Neural progenitor cell (in vitro differentiated cells): ENCODE measurements at regions not wholly inside any gene's neighbourhood (a gene's known extent, or its start where the extent isn't known, plus 50 kb on each side); places are given as distances from the start of the nearest gene placed in this dataset.

Source experiments
- DNase-seq: peaks from one replicate; pipeline ENCODE4 v3.0.0-alpha.2; 2016; ENCODE audit warnings: low spot score
- H2AFZ ChIP-seq: fragments of 200-600 bp; sonication (generic); replicated peaks from 2 replicates; pipeline ENCODE4 v1.6.1; 2016; ENCODE audit warnings: antibody characterized with exemption
- H3F3A ChIP-seq: fragments of 200-600 bp; sonication (generic); 2 replicates; pipeline ENCODE4 v1.6.1; 2016; ENCODE audit warnings: antibody characterized with exemption, low read depth
- H3K27ac ChIP-seq: fragments of 200-600 bp; sonication (generic); 2 replicates; pipeline ENCODE4 v1.5.1; 2016; ENCODE audit warnings: mild to moderate bottlenecking
- H3K27me3 ChIP-seq: fragments of 200-600 bp; sonication (generic); 2 replicates; pipeline ENCODE4 v1.6.1; 2016; ENCODE audit warnings: mild to moderate bottlenecking, moderate library complexity
- H3K36me3 ChIP-seq: fragments of 200-600 bp; sonication (generic); 2 replicates; pipeline ENCODE4 v1.5.1; 2016
- H3K4me1 ChIP-seq: fragments of 200-600 bp; sonication (generic); 2 replicates; pipeline ENCODE4 v1.6.1; 2016; ENCODE audit warnings: mixed run types
- H3K4me2 ChIP-seq: fragments of 200-600 bp; sonication (generic); 2 replicates; pipeline ENCODE4 v1.6.1; 2016
- H3K4me3 ChIP-seq: fragments of 200-600 bp; sonication (generic); 2 replicates; pipeline ENCODE4 v1.5.1; 2016
- H3K79me2 ChIP-seq: fragments of 200-600 bp; sonication (generic); 2 replicates; pipeline ENCODE4 v1.6.1; 2016; ENCODE audit warnings: low read depth
- H3K9ac ChIP-seq: fragments of 200-600 bp; sonication (generic); 2 replicates; pipeline ENCODE4 v1.6.1; 2016
- H3K9me3 ChIP-seq: fragments of 200-600 bp; sonication (generic); 2 replicates; pipeline ENCODE4 v1.5.1; 2016; ENCODE audit warnings: low read depth
- H4K20me1 ChIP-seq: fragments of 200-600 bp; sonication (generic); 2 replicates; pipeline ENCODE4 v1.6.1; 2016; ENCODE audit warnings: low read depth
- H3K27ac Mint-ChIP-seq: 3 replicates; pipeline ENCODE4 v1.8.0; 2021; ENCODE audit warnings: mixed read lengths
- H3K27me3 Mint-ChIP-seq: 2 replicates; pipeline ENCODE4 v1.8.0; 2022; ENCODE audit warnings: low read depth, mild to moderate bottlenecking, inconsistent platforms, moderate library complexity, mixed read lengths; ENCODE audit not compliant: insufficient read depth
- H3K36me3 Mint-ChIP-seq: 3 replicates; pipeline ENCODE4 v1.8.0; 2021; ENCODE audit warnings: mixed read lengths
- H3K4me1 Mint-ChIP-seq: 3 replicates; pipeline ENCODE4 v1.8.0; 2021; ENCODE audit warnings: mixed read lengths
- H3K4me3 Mint-ChIP-seq: 3 replicates; pipeline ENCODE4 v1.8.0; 2021; ENCODE audit warnings: mild to moderate bottlenecking, moderate library complexity, mixed read lengths
- H3K9me3 Mint-ChIP-seq: 3 replicates; pipeline ENCODE4 v1.8.0; 2020; ENCODE audit warnings: mixed read lengths
- CTCF ChIP-seq: fragments of 200-600 bp; sonication (generic); IDR thresholded peaks from 2 replicates; pipeline ENCODE4 v1.5.1; 2017; ENCODE audit warnings: antibody characterized with exemption, mild to moderate bottlenecking
- EZH2 ChIP-seq: fragments of 200-600 bp; sonication (generic); IDR thresholded peaks from 2 replicates; pipeline ENCODE4 v1.6.1; 2017; ENCODE audit warnings: antibody characterized with exemption, mild to moderate bottlenecking, moderate library complexity
- EZH2phosphoT487 ChIP-seq: fragments of 200-600 bp; sonication (generic); IDR thresholded peaks from 2 replicates; pipeline ENCODE4 v1.6.1; 2017; ENCODE audit warnings: antibody characterized with exemption

- no peaks in the 10 kb centered on the region for H3K4me1 Mint-ChIP-seq
- H3K27me3 Mint-ChIP-seq, result peaks cover 2% of the 10 kb centered on the region
- no peaks in the 10 kb centered on the region for H3K9me3 Mint-ChIP-seq
- H3K4me3 Mint-ChIP-seq, result no peak overlapping the region
- H3K27ac ChIP-seq, result no peak overlapping the region
- H3K4me3 ChIP-seq, result no peak overlapping the region
- TF ChIP-seq CTCF (no peak), EZH2phosphoT487 (no peak)
- no peak overlapping the region for H3K9ac ChIP-seq
- no peaks in the 10 kb centered on the region for H4K20me1 ChIP-seq
- H3K36me3 Mint-ChIP-seq, result no peaks in the 10 kb centered on the region
- no peaks in the 10 kb centered on the region for H3K9me3 ChIP-seq
- no peak overlapping the region for H3K27ac Mint-ChIP-seq
- no peaks in the 10 kb centered on the region for H3K4me1 ChIP-seq
- no peak for DNase-seq
- H3K27me3 ChIP-seq, result no peaks in the 10 kb centered on the region
- H2AFZ ChIP-seq, result no peak overlapping the region
- no peaks in the 10 kb centered on the region for H3F3A ChIP-seq
- no peak overlapping the region for H3K4me2 ChIP-seq
- H3K79me2 ChIP-seq, result no peaks in the 10 kb centered on the region
- H3K36me3 ChIP-seq, result no peaks in the 10 kb centered on the region
Observed at GRCh38 chrX:96410927-96411326, 273.7 kb upstream of the DIAPH2 start.

GRCh38 chrX:96417695-96418094 is 266.9 kb upstream of the DIAPH2 start:
- peaks cover 2% of the 10 kb centered on the region for H3K27me3 Mint-ChIP-seq
- no peaks in the 10 kb centered on the region for H3K4me1 ChIP-seq
- H3K9me3 ChIP-seq, result no peaks in the 10 kb centered on the region
- H3K9ac ChIP-seq, result no peak overlapping the region
- no peak overlapping the region for H3K4me3 ChIP-seq
- no peaks in the 10 kb centered on the region for H3K27me3 ChIP-seq
- no peak for DNase-seq
- H3K4me2 ChIP-seq, result no peak overlapping the region
- TF ChIP-seq EZH2phosphoT487 (no peak), CTCF (no peak), EZH2 (no peak)
- H3K4me1 Mint-ChIP-seq, result no peaks in the 10 kb centered on the region
- H4K20me1 ChIP-seq, result no peaks in the 10 kb centered on the region
- no peaks in the 10 kb centered on the region for H3F3A ChIP-seq
- H3K27ac Mint-ChIP-seq, result no peak overlapping the region
- no peak overlapping the region for H3K27ac ChIP-seq
- H3K36me3 ChIP-seq, result no peaks in the 10 kb centered on the region
- H3K79me2 ChIP-seq, result no peaks in the 10 kb centered on the region
- no peaks in the 10 kb centered on the region for H3K9me3 Mint-ChIP-seq
- H2AFZ ChIP-seq, result no peak overlapping the region
- no peak overlapping the region for H3K4me3 Mint-ChIP-seq
- no peaks in the 10 kb centered on the region for H3K36me3 Mint-ChIP-seq

GRCh38 chrX:96424007-96424406 is 260.6 kb upstream of the DIAPH2 start:
- H3K9ac ChIP-seq, result no peak overlapping the region
- H3K4me2 ChIP-seq, result no peak overlapping the region
- no peak overlapping the region for H2AFZ ChIP-seq
- H3F3A ChIP-seq, result no peaks in the 10 kb centered on the region
- no peak overlapping the region for H3K27ac Mint-ChIP-seq
- H3K9me3 ChIP-seq, result no peaks in the 10 kb centered on the region
- H4K20me1 ChIP-seq, result no peaks in the 10 kb centered on the region
- no peak for DNase-seq
- no peak overlapping the region for H3K27ac ChIP-seq
- H3K4me1 ChIP-seq, result no peaks in the 10 kb centered on the region
- no peaks in the 10 kb centered on the region for H3K36me3 ChIP-seq
- H3K36me3 Mint-ChIP-seq, result no peaks in the 10 kb centered on the region
- no peaks in the 10 kb centered on the region for H3K4me1 Mint-ChIP-seq
- TF ChIP-seq EZH2 (no peak), EZH2phosphoT487 (no peak)
- no peak overlapping the region for H3K4me3 ChIP-seq
- H3K27me3 Mint-ChIP-seq, result no peaks in the 10 kb centered on the region
- H3K9me3 Mint-ChIP-seq, result peaks cover 6% of the 10 kb centered on the region
- H3K79me2 ChIP-seq, result no peaks in the 10 kb centered on the region
- no peaks in the 10 kb centered on the region for H3K27me3 ChIP-seq
- H3K4me3 Mint-ChIP-seq, result no peak overlapping the region

GRCh38 chrX:96425200-96425599 is 259.4 kb upstream of the DIAPH2 start:
- no peak overlapping the region for H3K4me3 Mint-ChIP-seq
- H3K4me1 Mint-ChIP-seq, result no peaks in the 10 kb centered on the region
- Histone ChIP-seq H3F3A (no peaks in the 10 kb centered on the region), H3K4me1 (no peaks in the 10 kb centered on the region), H3K4me2 (no peak overlapping the region), H3K36me3 (no peaks in the 10 kb centered on the region), H3K9ac (no peak overlapping the region), H3K27me3 (no peaks in the 10 kb centered on the region), H3K4me3 (no peak overlapping the region), H3K27ac (no peak overlapping the region), H3K9me3 (no peaks in the 10 kb centered on the region), H4K20me1 (no peaks in the 10 kb centered on the region), H3K79me2 (no peaks in the 10 kb centered on the region), H2AFZ (no peak overlapping the region)
- no peak overlapping the region for H3K27ac Mint-ChIP-seq
- TF ChIP-seq CTCF, result no peak
- H3K9me3 Mint-ChIP-seq, result peaks cover 6% of the 10 kb centered on the region
- H3K36me3 Mint-ChIP-seq, result no peaks in the 10 kb centered on the region
- DNase-seq, result no peak
- H3K27me3 Mint-ChIP-seq, result peaks cover 2% of the 10 kb centered on the region
